ENCODE measurements at regions not wholly inside any gene's neighbourhood (a gene's known extent, or its start where the extent isn't known, plus 50 kb on each side); places are given as distances from the start of the nearest gene placed in this dataset.

DNA sequence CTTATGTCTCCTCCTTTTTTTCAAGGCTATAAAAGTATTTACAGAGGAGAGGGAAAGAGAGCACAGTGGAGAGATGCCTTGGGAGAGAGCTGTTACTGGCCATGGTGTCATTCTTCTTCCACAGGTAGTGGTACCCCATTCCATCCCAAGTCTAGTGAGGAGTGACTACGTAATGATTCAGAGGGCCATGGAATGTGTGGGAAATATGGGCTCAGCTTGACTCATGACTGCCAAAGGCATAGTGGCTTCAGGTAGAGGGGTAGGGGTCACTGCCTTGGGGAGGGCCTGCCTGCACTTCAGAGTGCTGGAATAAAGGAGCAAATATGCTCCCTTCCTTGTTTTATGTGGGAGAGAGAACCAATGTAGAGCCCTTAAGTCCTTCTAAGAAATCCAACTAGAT is 620.6 kb downstream of the IRS1 start:
- TF ChIP-seq YY1 (IDR thresholded peaks at IDR 0.05; ENCODE audit: insufficient read depth, insufficient read length) (no peak), ZNF274 (IDR thresholded peaks at IDR 0.05; ENCODE audit: low read depth, low read length) (no peak)
